ENCODE measurements at regions not wholly inside any gene's neighbourhood (a gene's known extent, or its start where the extent isn't known, plus 50 kb on each side); places are given as distances from the start of the nearest gene placed in this dataset.
"Not testable (repeated sequence)": the region's sequence is repeated elsewhere in the genome, so short reads cannot be mapped to it uniquely, and the experiment has no call there.

- H2AK5ac ChIP-seq (ENCODE audit: insufficient read length, low read length); H2BK15ac ChIP-seq (ENCODE audit: low read depth, low read length); H2BK20ac ChIP-seq (ENCODE audit: low read depth, low read length, poor library complexity, severe bottlenecking); H2BK5ac ChIP-seq (ENCODE audit: insufficient read length, low read length); H3K4me3 Mint-ChIP-seq; H2BK12ac ChIP-seq (ENCODE audit: insufficient read length, low read depth, low read length); H2AFZ ChIP-seq (ENCODE audit: low read length); H3K4me1 Mint-ChIP-seq; H3K18ac ChIP-seq (ENCODE audit: insufficient read length, low read depth, low read length); H4K8ac ChIP-seq (replicated peaks; ENCODE audit: insufficient read length, low read depth, low read length); H3K4ac ChIP-seq (ENCODE audit: low read depth, low read length); H3K79me2 ChIP-seq (ENCODE audit: insufficient read depth, low read length); H3K14ac ChIP-seq (ENCODE audit: insufficient read depth, low read length); H3K4me1 ChIP-seq (ENCODE audit: insufficient read depth, low read length); H3K23me2 ChIP-seq (ENCODE audit: insufficient read length, low read depth, low read length, poor library complexity, severe bottlenecking); H2BK120ac ChIP-seq (ENCODE audit: low read depth, low read length, poor library complexity, severe bottlenecking); H3K27me3 Mint-ChIP-seq (ENCODE audit: low read depth); DNase-seq; H3K4me2 ChIP-seq (ENCODE audit: insufficient read depth, insufficient read length, low read length); H4K5ac ChIP-seq (ENCODE audit: insufficient read length, low read depth, low read length); H3T11ph ChIP-seq (ENCODE audit: low read length); H4K20me1 ChIP-seq (ENCODE audit: control insufficient read depth, insufficient read depth, insufficient read length); H3K79me1 ChIP-seq (ENCODE audit: insufficient read depth, low read depth, low read length, poor library complexity, severe bottlenecking); H3K23ac ChIP-seq (ENCODE audit: insufficient read length, low read depth, low read length); H3K27ac Mint-ChIP-seq; H4K91ac ChIP-seq (ENCODE audit: insufficient read length, low read depth, low read length); H3K27ac ChIP-seq (ENCODE audit: insufficient read length, low read depth, low read length); H3K27me3 ChIP-seq (ENCODE audit: insufficient read depth, low read length); H3K9ac ChIP-seq (ENCODE audit: extremely low read depth, insufficient read length, low read length); H3K56ac ChIP-seq (ENCODE audit: insufficient read length, low read depth, low read length): not testable (repeated sequence)
- peaks cover 21 to 31% of the 10 kb centered on the region in 2 experiments for H3K9me3 Mint-ChIP-seq
- H3K36me3 Mint-ChIP-seq (ENCODE audit: insufficient read depth in 1 of 3, low read depth in 3 of 3) = peaks cover 0 to 18% (median 14%) of the 10 kb centered on the region in 3 experiments; a peak in 5 of 7 replicates
- WGBS (ENCODE audit: extremely low coverage, insufficient read length, low lambda C conversion rate) = no CpG with 5 or more reads among the region's 4 CpGs
- H3K9me3 ChIP-seq (ENCODE audit: control insufficient read depth, low read depth, low read length) = peaks cover 73% of the 10 kb centered on the region
These were observed 839.1 kb upstream of the DEFB115 start for GRCh38 chr20:30418378-30418777.
